ENCODE measurements at regions not wholly inside any gene's neighbourhood (a gene's known extent, or its start where the extent isn't known, plus 50 kb on each side); places are given as distances from the start of the nearest gene placed in this dataset.
A peak's percentile ranks its signal among the peaks of the same experiment; 100 is the strongest.

DNA sequence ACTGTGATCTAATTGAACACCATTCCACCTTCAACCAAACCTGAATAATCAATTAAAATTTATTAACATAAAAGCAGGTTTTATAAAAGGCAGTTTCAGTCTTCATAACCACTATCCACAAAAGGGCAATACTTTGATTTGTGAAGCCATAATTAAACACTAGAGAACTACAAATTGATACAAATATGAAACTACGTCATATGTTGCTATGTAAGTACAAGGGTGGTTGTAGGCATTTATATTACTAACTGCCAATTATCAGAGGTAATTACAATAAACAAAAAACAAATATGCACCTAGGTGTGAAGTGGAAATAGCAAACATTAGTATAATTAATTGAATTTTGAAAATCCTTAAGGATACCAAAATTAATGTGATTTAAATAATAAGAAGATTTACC lies 368.5 kb upstream of the PCDH15 start:
- TF ChIP-seq EP300 (conservative IDR thresholded peaks at IDR 0.05; ENCODE audit: poor library complexity, severe bottlenecking), result no peak
- no peak for TF ChIP-seq RAD21 (conservative IDR thresholded peaks at IDR 0.05)
- TF ChIP-seq SMC3 (conservative IDR thresholded peaks at IDR 0.05; ENCODE audit: poor library complexity), result no peak
- TF ChIP-seq, protein P1, sequence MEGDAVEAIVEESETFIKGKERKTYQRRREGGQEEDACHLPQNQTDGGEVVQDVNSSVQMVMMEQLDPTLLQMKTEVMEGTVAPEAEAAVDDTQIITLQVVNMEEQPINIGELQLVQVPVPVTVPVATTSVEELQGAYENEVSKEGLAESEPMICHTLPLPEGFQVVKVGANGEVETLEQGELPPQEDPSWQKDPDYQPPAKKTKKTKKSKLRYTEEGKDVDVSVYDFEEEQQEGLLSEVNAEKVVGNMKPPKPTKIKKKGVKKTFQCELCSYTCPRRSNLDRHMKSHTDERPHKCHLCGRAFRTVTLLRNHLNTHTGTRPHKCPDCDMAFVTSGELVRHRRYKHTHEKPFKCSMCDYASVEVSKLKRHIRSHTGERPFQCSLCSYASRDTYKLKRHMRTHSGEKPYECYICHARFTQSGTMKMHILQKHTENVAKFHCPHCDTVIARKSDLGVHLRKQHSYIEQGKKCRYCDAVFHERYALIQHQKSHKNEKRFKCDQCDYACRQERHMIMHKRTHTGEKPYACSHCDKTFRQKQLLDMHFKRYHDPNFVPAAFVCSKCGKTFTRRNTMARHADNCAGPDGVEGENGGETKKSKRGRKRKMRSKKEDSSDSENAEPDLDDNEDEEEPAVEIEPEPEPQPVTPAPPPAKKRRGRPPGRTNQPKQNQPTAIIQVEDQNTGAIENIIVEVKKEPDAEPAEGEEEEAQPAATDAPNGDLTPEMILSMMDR (IDR thresholded peaks at IDR 0.05; ENCODE audit: poor library complexity, severe bottlenecking), result no peak
- TF ChIP-seq POLR2AphosphoS5 (IDR thresholded peaks at IDR 0.05), result no peak
- no peak for TF ChIP-seq TAF1 (IDR thresholded peaks at IDR 0.05; ENCODE audit: low read depth)
- no peak for TF ChIP-seq EZH2 (IDR thresholded peaks at IDR 0.05; ENCODE audit: borderline replicate concordance, insufficient read depth, low read length, poor library complexity, severe bottlenecking)
- H3K9me2 ChIP-seq (ENCODE audit: insufficient read depth, low read length), result no peaks in the 10 kb centered on the region
- H3K36me3 ChIP-seq (ENCODE audit: insufficient read depth, low read length), result no peaks in the 10 kb centered on the region
- no peaks in the 10 kb centered on the region for H3F3A ChIP-seq (ENCODE audit: insufficient read depth, low read length, poor library complexity, severe bottlenecking)
- H4K20me1 ChIP-seq (ENCODE audit: insufficient read depth), result no peaks in the 10 kb centered on the region
- no peak overlapping the region for H3K27ac ChIP-seq (ENCODE audit: low read length)
- no peak overlapping the region for H3K9ac ChIP-seq (ENCODE audit: low read length)
- no peak overlapping the region for H3K4me2 ChIP-seq (ENCODE audit: low read length)
- no peaks in the 10 kb centered on the region for H3K79me2 ChIP-seq (replicated peaks; ENCODE audit: insufficient read depth, low read length)
- no peaks in the 10 kb centered on the region for H3K9me3 ChIP-seq (ENCODE audit: low read length)
- no peak overlapping the region for H2AFZ ChIP-seq (ENCODE audit: low read depth, low read length)
- H3K27me3 ChIP-seq (ENCODE audit: insufficient read depth, low read depth, low read length), result no peaks in the 10 kb centered on the region
- no peak overlapping the region for H3K4me3 ChIP-seq (ENCODE audit: low read length)

DNA sequence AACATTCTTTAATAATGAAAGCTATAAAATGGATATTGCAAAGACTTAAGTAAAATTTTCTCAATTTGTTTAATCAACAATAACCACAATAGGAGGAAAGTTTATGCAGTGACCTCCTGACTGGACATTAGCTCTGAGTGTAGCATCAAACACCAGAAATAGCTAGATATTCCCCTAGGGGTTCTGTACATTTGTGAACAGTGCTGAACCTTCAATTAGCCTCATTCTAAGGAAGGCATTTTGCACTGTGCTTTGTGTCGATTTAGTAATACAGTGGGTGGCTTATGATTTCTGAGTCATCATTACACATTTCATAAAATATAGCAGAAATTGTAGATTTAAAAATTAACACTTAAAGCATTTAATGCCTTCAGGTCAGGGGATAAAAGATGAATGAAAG lies 367.3 kb upstream of the PCDH15 start:
- H3K4me3 ChIP-seq (ENCODE audit: low read length), result no peak overlapping the region
- peak; percentile 59 for TF ChIP-seq POLR2AphosphoS5 (IDR thresholded peaks at IDR 0.05)
- TF ChIP-seq, protein P2, sequence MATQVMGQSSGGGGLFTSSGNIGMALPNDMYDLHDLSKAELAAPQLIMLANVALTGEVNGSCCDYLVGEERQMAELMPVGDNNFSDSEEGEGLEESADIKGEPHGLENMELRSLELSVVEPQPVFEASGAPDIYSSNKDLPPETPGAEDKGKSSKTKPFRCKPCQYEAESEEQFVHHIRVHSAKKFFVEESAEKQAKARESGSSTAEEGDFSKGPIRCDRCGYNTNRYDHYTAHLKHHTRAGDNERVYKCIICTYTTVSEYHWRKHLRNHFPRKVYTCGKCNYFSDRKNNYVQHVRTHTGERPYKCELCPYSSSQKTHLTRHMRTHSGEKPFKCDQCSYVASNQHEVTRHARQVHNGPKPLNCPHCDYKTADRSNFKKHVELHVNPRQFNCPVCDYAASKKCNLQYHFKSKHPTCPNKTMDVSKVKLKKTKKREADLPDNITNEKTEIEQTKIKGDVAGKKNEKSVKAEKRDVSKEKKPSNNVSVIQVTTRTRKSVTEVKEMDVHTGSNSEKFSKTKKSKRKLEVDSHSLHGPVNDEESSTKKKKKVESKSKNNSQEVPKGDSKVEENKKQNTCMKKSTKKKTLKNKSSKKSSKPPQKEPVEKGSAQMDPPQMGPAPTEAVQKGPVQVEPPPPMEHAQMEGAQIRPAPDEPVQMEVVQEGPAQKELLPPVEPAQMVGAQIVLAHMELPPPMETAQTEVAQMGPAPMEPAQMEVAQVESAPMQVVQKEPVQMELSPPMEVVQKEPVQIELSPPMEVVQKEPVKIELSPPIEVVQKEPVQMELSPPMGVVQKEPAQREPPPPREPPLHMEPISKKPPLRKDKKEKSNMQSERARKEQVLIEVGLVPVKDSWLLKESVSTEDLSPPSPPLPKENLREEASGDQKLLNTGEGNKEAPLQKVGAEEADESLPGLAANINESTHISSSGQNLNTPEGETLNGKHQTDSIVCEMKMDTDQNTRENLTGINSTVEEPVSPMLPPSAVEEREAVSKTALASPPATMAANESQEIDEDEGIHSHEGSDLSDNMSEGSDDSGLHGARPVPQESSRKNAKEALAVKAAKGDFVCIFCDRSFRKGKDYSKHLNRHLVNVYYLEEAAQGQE (IDR thresholded peaks at IDR 0.05; ENCODE audit: borderline replicate concordance), result no peak
- no peak overlapping the region for H2AFZ ChIP-seq (ENCODE audit: low read depth, low read length)
- no peaks in the 10 kb centered on the region for H3K9me3 ChIP-seq (ENCODE audit: low read length)
- no peaks in the 10 kb centered on the region for H3K9me2 ChIP-seq (ENCODE audit: insufficient read depth, low read length)
- no peaks in the 10 kb centered on the region for H3F3A ChIP-seq (ENCODE audit: insufficient read depth, low read length, poor library complexity, severe bottlenecking)
- no peak overlapping the region for H3K4me2 ChIP-seq (ENCODE audit: low read length)
- no peaks in the 10 kb centered on the region for H4K20me1 ChIP-seq (ENCODE audit: insufficient read depth)
- no peak overlapping the region for H3K27ac ChIP-seq (ENCODE audit: low read length)
- no peaks in the 10 kb centered on the region for H3K36me3 ChIP-seq (ENCODE audit: insufficient read depth, low read length)
- no peaks in the 10 kb centered on the region for H3K27me3 ChIP-seq (ENCODE audit: insufficient read depth, low read depth, low read length)
- H3K9ac ChIP-seq (ENCODE audit: low read length), result no peak overlapping the region
- H3K79me2 ChIP-seq (replicated peaks; ENCODE audit: insufficient read depth, low read length), result no peaks in the 10 kb centered on the region

DNA sequence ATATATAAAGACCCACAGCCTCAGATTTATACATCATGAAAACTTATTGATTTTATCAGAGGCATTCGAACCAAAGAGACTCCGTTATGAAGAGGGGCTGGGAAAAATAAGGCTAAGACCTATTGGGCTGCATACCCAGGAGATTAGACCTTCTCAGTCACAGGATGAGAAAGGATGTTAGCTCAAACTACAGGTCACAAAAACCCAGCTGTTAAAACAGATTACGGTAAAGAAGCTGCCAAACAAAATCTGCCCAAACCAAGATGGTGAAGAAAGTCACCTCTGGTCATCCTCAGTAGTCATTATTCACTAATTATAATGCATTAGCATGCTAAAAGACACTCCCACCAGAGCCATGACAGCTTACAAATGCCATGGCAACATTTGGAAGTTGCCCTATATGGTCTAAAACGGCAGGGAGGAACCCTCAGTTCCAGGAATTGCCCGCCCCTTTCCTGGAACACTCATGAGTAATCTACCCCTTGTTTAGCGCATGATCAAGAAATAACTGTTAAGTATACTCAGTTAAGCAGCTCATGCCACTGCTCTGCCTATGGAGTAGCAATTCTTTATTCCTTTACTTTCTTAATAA lies 362.5 kb upstream of the PCDH15 start:
- TF ChIP-seq, protein P2 (IDR thresholded peaks at IDR 0.05; ENCODE audit: borderline replicate concordance), result no peak
- TF ChIP-seq EP300 (conservative IDR thresholded peaks at IDR 0.05; ENCODE audit: poor library complexity, severe bottlenecking) (no peak), SMC3 (conservative IDR thresholded peaks at IDR 0.05; ENCODE audit: poor library complexity) (no peak), MXI1 (conservative IDR thresholded peaks at IDR 0.05; ENCODE audit: poor library complexity, severe bottlenecking) (no peak), RAD21 (conservative IDR thresholded peaks at IDR 0.05) (no peak), POLR2AphosphoS5 (IDR thresholded peaks at IDR 0.05) (no peak), TAF1 (IDR thresholded peaks at IDR 0.05; ENCODE audit: low read depth) (no peak), EZH2 (IDR thresholded peaks at IDR 0.05; ENCODE audit: borderline replicate concordance, insufficient read depth, low read length, poor library complexity, severe bottlenecking) (no peak)
- TF ChIP-seq, protein P1 (IDR thresholded peaks at IDR 0.05; ENCODE audit: poor library complexity, severe bottlenecking), result no peak
- Histone ChIP-seq H3K4me3 (ENCODE audit: low read length) (no peak overlapping the region), H3K9me2 (ENCODE audit: insufficient read depth, low read length) (no peaks in the 10 kb centered on the region), H3K4me2 (ENCODE audit: low read length) (no peak overlapping the region), H3F3A (ENCODE audit: insufficient read depth, low read length, poor library complexity, severe bottlenecking) (no peaks in the 10 kb centered on the region), H3K9me3 (ENCODE audit: low read length) (no peaks in the 10 kb centered on the region), H3K27me3 (ENCODE audit: insufficient read depth, low read depth, low read length) (no peaks in the 10 kb centered on the region), H2AFZ (ENCODE audit: low read depth, low read length) (no peak overlapping the region), H3K9ac (ENCODE audit: low read length) (no peak overlapping the region), H3K27ac (ENCODE audit: low read length) (no peak overlapping the region), H3K36me3 (ENCODE audit: insufficient read depth, low read length) (no peaks in the 10 kb centered on the region), H3K79me2 (replicated peaks; ENCODE audit: insufficient read depth, low read length) (no peaks in the 10 kb centered on the region), H4K20me1 (ENCODE audit: insufficient read depth) (no peaks in the 10 kb centered on the region)

Data from neural cell (in vitro differentiated cells).